HG02852 (cell line): ENCODE measurements at regions not wholly inside any gene's neighbourhood (a gene's known extent, or its start where the extent isn't known, plus 50 kb on each side); places are given as distances from the start of the nearest gene placed in this dataset.

Source experiments
- ATAC-seq: cut with Tn5 transposase; IDR thresholded peaks from one replicate; pipeline ENCODE4 v1.9.1; 2021; ENCODE audit warnings: mild to moderate bottlenecking, moderate library complexity; ENCODE audit not compliant: unreplicated experiment

DNA sequence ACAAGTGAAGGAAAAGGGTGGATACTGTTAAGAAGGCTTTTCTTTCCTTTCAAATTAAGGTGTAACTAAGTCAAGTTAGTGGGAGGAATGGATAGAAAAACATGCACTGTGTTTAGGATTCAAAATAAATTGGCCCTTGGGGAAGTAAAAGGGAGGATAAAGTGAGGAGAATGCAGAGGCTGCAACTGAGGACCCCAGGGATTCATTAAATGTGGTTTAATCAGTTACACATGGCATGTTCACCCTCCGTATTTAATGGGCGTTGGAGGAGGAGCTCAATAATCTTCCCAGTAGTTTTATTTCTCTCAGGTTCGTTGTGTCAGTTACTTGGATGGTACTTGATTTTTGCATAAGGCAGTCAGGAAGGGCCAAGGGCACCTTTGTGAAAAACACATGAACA lies 966.3 kb downstream of the JRKL start:
- no peak for ATAC-seq

DNA sequence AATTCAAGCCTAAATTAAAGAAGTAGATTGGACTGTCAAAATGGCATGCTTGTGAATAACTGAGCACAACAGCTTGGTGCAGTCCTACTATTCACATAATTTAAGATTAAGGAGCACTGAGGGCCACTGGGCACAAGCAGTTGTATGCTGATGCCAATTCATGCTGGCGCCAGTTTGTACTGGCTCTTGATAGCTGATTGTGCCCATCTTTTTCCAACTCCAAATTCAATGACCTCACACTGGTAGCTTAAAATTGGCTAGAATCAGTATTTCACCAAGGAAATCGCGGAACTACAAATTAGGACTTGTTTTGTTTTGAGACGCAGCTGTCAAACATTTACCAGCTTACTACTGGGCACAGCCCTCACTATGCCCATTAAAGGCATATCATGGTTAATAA lies 969.2 kb downstream of the JRKL start:
- ATAC-seq: no peak

DNA sequence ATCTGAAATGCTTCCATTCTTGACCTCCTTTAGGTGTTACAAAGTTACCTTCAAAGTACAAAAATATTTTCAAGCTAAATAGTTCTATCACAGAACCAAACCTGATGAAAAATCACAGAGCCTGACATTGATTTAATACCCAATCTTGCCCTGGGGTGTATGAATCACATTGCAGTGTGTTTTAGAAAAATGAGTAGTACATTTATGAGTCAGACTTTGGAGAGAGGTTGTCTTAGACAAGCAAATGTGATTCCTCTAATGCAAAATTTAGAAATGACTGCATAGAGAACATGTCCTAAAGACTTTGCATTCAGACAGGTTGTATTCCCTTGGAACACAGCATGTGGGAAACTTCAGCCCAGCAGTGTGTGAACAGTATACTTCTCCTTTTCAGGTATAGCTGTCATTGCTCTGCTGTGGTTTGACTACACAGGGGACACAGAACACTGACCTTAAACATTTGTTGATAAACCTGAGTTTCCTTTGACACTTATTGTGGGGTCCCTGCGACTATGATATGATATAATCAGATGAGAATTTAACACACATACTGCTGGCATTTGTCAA lies 972.1 kb downstream of the JRKL start:
- no peak for ATAC-seq

DNA sequence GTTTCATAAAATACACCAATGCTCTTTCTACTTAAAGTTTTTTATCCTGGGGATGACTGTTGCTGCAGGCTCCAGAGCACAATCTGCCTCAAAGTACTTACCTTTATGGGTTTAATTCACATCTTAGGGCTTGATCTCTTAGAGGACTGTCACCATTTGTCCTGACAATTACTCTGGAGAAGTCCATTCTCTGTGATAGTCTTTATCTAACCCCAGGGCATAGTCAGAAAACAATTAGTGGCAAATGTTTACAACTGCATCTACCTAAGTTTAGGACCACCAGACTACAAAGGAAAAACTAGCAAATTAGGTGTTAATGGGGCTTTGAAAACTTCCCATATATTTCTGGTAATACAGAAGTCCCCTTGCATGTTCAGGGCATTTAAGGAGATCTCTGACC lies 973.5 kb downstream of the JRKL start:
- ATAC-seq: no peak

DNA sequence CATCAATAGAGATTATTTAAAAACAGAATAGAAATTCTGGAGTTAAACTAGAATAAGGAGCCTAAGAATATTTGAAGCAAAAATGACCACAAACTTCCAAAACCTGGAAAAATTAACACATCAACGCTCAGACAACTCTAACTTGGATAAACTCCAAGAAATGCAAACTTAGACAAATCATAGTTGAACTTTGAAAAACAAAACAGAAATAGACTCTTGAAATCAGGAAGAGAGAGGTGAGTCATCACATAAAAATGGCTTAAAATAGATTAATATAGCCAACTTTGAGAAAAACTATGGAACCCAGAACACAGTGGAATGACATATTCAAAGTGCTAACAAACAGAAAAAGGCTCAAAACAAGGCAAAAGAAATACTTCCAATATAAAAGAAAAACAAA lies 974.2 kb downstream of the JRKL start:
- no peak for ATAC-seq

DNA sequence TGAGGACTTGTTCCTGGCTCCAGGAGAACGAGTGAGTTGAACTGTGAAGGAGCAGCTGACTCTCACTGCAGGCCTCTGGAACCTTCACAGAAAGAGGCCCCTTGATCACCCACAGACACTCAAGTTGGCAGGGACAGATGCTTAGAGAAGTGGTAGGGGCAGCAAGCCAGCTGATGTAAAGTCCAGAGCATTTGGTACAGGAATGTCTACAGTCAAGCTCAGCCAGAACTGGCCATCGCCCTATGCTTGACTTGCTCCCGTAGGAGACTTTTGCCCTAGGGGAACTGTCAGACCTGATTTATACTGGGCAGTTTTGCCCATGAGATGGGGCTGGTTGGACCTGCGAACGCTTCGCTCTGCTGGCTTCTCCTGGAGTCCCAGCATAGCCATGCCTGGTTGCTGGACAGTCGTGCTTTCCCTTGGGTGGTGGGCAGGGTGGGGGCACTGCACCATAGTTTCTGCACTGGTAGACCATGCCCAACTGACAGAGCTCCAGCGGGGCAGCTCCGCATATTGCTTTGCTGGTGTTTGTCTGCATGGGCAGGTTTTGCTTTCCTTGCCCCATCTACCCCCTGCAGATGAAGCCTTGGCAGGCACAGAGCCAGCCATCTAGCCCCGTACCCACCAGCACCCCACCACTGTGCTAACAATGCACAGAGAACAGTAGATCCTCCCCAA lies 977.7 kb downstream of the JRKL start:
- ATAC-seq: no peak

DNA sequence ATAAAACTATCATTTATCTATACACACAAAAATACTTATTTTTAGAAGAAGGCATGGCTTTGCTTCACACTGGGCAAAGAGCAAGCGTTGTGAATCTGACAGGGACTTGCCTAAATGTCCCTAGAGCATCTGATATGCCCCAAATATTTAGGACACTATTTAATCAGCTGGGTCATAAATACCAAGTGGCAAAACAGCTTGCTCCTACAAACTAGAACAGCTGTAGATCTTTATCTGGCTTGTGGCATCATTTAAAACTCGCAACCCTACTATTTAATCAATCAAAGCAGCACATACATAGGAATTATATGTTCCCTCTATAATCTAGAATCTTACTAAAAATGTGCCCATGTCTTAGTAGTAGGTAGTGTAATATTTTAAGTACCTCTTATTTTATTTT lies 999.5 kb downstream of the JRKL start:
- no peak for ATAC-seq

DNA sequence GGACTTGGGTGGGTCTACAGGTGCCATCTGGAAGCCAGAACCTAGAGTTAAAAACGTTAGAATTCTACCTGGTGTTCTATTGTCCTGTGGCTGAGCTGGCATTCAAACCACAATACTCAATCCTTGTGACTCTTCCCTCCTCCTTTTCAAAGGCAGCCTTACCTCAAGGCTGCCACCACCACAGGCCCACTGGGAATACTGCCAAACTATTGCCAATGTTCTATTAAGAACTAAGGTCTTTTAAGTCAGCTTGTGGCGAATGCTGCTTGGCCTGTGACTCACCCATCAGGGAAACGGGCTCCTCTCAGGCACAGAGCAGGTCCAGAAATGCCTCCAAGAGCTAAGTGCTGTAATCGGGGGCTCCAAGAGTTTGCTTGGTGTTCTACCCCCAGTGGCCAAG lies 1008.4 kb downstream of the JRKL start:
- ATAC-seq: no peak

DNA sequence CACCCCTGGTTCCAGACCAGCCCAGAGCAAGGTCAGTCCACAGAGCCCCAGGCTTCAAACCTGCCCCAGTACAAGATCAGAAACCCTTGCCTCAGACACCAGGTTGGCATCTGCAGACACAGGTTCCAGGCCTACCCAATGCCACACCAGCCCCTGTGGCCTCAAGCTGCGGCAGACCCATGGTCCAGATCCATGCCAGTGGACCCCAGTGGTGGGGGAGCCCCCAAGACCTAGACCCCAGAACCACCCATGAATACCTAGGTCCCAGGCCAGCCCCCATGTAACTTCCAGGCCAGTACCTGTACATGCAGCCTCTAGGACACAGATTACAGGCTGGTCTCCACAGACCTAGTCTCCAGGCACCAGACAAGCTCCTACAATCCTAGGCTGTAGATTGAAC lies 1019.3 kb downstream of the JRKL start:
- ATAC-seq: no peak

DNA sequence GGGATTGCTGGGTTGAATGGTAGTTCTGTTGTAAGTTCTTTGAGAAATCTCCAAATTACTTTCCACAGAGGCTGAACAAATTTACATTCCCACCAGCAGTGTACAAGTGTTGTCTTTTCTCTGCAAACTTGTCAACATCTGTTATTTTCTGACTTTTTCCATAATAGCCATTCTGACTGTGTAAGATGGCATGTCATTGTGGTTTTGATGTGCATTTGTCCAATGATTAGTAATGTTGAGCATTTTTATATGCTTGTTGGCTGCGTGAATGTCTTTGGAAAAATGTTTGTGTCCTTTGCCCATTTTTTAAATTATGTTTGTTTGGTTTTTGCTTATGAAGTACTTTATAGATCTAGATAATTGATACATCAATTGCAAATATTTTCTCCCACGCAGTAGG lies 1025.0 kb downstream of the JRKL start:
- ATAC-seq: no peak

DNA sequence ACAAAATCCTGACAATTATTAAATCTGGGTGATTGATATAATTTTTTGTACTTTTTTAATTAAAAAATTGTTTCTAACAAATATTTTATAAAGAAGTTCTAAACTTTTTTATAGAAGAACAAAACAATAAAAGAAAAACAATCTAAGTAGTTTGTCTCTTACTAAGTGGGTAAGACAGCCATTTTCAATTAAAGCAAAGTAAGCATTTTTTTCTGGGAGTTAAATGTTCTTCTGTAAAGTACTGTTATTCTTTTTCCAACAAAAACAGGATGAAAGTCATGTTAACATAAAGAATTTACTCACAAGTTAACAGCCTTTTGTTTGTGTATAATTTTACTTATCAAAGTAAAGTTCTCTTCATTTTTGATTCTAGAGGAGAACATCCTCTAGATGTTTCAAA lies 1029.9 kb downstream of the JRKL start:
- ATAC-seq: no peak

DNA sequence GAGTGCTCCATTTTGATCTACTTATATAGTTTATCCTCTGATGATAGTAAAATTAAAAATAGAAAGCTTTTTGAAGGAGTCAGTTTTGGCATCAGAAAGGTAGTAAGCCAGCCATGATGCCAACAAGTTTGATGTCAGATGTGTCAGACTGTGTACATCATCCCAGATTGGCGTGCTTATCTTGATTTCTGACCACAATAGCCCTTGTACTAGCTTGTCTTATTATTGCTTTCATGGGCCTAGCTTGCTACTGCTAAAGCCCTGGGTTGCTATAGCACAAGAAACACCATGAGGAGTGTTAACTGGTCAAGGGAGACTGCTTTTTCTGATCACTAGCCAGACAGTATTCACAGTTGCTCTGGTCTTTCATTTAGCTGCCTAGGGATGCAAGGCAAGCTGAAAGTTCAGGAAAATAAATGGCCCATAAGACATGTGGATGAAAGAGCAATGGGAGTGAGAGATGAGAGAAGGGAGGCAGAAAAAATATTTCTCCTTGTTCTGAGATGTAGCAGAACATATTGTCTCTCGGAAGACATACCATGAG lies 1038.5 kb downstream of the JRKL start:
- no peak for ATAC-seq

DNA sequence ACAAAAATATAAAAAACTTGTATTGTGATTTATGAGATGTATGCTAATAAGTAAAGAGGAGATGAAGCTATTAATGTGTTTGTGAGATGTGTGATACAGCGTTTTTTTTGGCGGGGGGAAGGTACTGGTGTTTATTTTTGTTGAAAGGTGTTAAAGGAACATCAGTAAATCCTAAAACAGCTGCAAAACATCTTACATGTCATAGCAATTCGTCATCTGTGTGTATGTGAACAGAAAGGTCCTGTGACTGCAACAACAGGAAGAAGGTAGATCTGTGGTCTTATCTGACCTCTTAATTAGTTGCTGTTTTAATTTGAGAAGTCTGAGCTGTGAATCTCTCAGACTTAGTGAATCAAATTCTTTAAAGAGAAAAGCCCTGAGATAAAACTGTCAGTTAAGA lies 1041.1 kb downstream of the JRKL start:
- ATAC-seq: no peak

DNA sequence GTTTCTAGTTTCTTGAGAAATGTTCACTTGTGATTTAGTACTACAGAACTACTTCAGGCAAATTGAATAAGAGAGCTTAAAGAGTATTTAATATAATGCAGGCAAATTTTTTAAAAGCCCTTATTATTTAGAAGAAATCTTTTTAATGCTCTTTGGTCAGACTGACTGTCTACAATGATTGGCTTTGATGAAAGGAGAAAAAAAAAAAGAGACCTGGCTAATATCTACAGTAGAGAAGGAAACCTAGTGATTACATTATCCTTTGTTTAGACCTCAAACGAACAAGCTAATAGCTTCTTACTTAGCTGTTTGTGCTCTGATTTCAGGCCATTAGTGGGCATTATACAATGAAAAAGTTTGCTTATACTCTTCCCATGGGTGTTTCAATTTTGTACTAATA lies 1043.1 kb downstream of the JRKL start:
- no peak for ATAC-seq

DNA sequence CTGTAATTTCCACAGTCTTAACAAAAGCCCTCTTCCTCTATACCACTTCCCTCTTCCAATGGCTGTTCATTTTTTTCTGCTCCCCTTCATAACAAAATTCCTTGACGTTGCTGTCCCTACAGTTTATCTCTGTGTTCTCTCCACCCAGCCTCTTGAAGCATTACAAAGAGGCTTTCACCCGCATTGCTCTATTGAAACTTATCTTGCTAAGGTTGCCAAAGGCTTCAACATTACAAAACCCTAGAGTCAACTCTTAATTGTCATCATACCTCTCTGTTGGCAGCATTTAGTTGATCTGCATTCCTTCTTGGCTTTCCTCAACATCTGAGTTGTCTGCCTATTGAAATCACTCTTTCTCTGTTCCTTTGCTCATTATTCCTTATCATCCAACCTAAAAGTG lies 1055.7 kb downstream of the JRKL start:
- ATAC-seq: no peak

DNA sequence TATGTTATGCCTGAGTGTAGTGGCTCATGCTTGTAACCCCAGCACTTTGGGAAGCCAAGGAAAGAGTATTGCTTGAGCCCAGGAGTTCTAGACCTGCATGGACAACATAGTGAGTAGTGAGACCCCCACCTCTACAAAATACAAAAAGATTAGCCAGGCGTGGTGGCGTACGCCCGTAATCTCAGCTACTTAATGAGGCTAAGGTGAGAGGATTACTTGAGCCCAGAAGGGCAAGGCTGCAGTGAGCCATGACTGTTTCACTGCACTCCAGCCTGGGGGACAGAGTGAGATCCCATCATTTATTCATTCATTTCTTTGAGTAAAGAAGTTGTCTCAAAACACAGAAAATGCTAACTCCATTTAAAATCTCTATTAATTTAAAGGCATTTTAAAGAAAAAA lies 1061.6 kb downstream of the JRKL start:
- ATAC-seq: no peak

DNA sequence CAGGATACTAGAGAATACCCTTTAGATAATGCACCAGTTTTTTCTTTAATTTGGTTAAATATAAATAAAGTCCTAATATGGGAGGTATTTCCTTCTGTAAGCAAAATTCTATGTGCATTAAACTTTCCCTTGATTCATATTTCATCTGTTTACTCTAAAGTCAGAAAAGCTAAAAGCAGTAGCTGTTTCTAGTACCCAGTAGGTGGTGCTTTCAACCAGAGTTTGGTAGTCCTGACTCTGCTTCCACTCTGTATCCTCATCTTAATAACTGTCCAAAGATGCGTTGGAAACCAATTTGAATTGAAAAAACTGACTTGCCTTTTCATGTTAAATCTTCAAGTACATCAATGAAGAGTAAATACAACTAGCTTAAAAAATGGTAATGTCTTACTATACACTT lies 1065.2 kb downstream of the JRKL start:
- no peak for ATAC-seq

DNA sequence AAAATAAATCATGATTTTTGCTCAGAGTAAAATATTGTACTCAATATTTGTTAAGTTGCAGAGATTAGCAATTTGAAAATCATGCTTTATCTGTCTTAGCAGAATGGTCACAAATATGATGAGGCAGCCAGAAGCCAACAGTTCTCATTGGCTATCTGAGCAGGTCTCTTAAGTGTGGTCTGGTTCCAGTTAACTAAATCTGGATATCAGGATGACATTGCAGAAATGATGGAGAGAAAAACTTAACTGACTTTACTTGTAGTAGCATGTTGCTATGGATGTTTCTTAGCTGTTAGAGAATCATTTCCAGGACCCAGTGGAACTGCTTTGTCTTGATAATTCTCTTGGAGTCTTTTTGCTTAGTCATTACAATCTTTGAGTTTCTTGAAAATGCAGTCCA lies 1070.3 kb downstream of the JRKL start:
- no peak for ATAC-seq

DNA sequence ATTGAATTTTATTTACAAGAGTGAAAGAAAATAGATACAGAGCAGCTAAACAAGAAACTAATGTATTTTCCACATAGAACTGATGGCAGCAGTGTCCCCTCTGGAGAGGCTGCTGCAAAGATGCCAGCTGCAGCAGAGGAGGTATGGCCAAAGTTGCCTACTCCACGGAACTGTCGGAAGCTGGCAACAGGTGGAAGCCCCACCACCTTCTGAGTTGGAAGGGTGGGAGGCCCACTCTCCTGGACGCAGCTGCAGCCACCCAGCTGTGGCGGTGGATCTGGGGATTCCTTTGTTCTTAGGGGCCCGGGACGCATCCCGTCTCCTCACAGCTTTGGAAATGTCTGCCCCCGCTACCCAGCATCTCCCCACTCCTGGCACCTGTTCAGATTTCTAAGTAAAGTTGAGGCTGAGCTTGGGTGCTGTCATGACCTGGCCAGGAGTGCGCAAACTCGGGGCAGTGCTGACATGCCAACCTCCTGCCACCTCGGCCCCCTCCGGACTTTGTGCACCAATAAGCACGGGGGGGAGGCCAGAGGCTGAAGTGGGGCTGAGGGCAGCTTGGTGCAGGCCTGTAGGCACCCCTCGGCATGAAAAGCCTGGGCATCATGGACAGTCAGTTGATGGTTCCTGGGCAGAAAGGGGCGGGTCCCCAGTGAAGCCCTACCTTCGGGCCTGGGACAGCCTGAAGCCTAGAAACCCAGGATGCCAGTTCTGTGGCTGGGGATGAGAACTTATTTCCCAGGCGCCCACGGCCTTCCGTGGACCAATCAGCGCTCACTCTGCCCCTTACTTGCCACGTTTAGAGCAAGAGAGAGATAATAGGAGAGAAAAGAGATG lies 1071.4 kb downstream of the JRKL start:
- no peak for ATAC-seq

DNA sequence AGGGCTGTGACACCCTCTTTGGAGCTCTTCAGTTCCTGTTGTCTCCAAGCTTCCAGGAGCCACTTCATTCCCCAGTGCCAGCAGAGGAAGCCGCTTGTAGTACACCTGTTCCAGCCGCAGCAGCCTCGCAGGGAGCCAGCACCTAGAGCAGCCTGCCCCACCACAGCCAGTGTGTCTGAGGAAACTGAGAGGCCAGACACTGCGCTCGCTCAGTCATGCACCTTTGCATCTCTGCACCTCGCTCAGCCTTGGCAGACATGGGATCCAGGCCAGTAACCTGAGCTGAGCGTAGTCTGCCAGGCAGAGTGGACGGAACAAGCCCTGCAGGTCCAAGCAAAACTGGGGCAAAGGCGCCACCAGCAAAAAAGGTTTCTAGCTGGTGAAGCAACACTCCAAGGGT lies 1072.1 kb downstream of the JRKL start:
- no peak for ATAC-seq

DNA sequence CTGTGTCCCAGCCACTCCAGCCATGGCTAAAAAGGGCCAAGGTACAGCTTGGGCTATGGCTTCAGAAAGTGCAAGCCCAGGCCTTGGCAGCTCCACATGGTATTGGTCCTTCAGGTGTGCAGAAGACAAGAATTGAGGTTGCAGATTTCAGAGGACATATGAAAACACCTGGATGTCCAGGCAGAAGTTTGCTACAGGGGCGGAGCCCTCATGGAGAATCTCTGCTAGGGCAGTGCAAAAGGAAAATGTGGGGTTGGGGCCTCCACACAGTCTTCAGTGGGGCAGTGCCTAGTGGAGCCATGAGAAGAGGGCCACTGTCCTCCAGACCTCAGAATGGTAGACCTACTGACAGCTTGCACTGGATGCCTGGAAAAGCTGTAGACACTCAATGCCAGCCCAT lies 1074.1 kb downstream of the JRKL start:
- ATAC-seq: no peak

DNA sequence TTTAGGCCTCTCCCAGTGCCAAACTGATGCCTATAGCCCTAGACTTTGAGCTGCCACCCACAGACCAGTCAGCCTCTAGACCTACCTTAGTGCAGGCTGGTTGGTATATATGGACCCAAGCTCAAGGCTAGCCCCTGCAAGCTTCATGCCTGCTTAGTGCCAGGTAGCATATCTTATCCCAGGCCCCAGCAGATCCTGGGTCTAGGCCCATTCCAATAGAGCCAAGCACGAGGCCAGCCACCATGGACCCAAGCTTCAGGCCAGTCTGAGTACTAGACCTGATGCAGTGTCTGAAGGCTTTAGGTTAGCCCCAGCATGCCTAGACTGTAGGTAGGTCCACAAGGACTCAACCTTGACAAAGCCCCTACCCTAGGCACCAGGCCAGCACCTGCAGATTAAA lies 1081.7 kb downstream of the JRKL start:
- no peak for ATAC-seq
